D721Med (cell line): ENCODE measurements at regions not wholly inside any gene's neighbourhood (a gene's known extent, or its start where the extent isn't known, plus 50 kb on each side); places are given as distances from the start of the nearest gene placed in this dataset.
"Not testable (repeated sequence)": the region's sequence is repeated elsewhere in the genome, so short reads cannot be mapped to it uniquely, and the experiment has no call there.

Experiments used
- DNase-seq: peaks from one replicate; pipeline ENCODE4 v3.0.0; 2011; ENCODE audit warnings: low spot score; ENCODE audit not compliant: insufficient read length
- FAIRE-seq: peaks from 2 replicates; lab custom pipeline; 2011; peaks lifted over from hg19 to GRCh38; lab: Jason Lieb, UNC
- CTCF ChIP-seq: IDR thresholded peaks from 2 replicates; pipeline ENCODE4 v1.5.1; 2012; ENCODE audit warnings: mild to moderate bottlenecking, control low read depth; ENCODE audit not compliant: insufficient read depth; ENCODE audit errors: missing control alignments

GRCh38 chr6:44039839-44040350, 87.4 kb downstream of the MRPL14 start:
- DNase-seq (no peak), FAIRE-seq (no peak)
- no peak for TF ChIP-seq CTCF

- DNase-seq = no peak
- TF ChIP-seq CTCF = no peak
- FAIRE-seq = no peak
Observed at GRCh38 chr6:44039191-44039719, 88.0 kb downstream of the MRPL14 start.

GRCh38 chr6:44038543-44039065, 88.6 kb downstream of the MRPL14 start:
- TF ChIP-seq CTCF = no peak
- no peak for DNase-seq
- FAIRE-seq = no peak

GRCh38 chr6:44037847-44038542, 89.3 kb downstream of the MRPL14 start:
- DNase-seq (no peak), FAIRE-seq (no peak)
- no peak for TF ChIP-seq CTCF

- not testable (repeated sequence) for DNase-seq, FAIRE-seq
Observed at GRCh38 chr6:44037276-44037675, 90.0 kb downstream of the MRPL14 start.

- no peak for TF ChIP-seq CTCF
- FAIRE-seq (no peak), DNase-seq (no peak)
Observed at GRCh38 chr6:44036699-44037101, 90.6 kb downstream of the MRPL14 start.

- no peak for TF ChIP-seq CTCF
- FAIRE-seq (no peak), DNase-seq (no peak)
Observed at GRCh38 chr6:44036196-44036595, 91.1 kb downstream of the MRPL14 start.
